ENCODE measurements at regions not wholly inside any gene's neighbourhood (a gene's known extent, or its start where the extent isn't known, plus 50 kb on each side); places are given as distances from the start of the nearest gene placed in this dataset.

GRCh38 chr20:60244373-60245146 lies 286.3 kb downstream of the CDH26 start:
- CTCF ChIA-PET = interaction anchor here (1.2 to 1.8 kb wide), 3 partner anchors 19 to 34 kb away, joined by 4 to 10 read pairs (median 4); no protein-coding TSS in a partner anchor
- no peaks in the 10 kb centered on the region for H3K36me3 ChIP-seq (ENCODE audit: control insufficient read depth in 2 of 2, insufficient read depth in 1 of 2, low read length in 2 of 2)
- no peak overlapping the region for H3K4me3 ChIP-seq (ENCODE audit: low read depth, low read length)
- no peaks in the 10 kb centered on the region for H3K4me1 ChIP-seq (ENCODE audit: control insufficient read depth, insufficient read depth, low read length)
- TF ChIP-seq, protein P1, sequence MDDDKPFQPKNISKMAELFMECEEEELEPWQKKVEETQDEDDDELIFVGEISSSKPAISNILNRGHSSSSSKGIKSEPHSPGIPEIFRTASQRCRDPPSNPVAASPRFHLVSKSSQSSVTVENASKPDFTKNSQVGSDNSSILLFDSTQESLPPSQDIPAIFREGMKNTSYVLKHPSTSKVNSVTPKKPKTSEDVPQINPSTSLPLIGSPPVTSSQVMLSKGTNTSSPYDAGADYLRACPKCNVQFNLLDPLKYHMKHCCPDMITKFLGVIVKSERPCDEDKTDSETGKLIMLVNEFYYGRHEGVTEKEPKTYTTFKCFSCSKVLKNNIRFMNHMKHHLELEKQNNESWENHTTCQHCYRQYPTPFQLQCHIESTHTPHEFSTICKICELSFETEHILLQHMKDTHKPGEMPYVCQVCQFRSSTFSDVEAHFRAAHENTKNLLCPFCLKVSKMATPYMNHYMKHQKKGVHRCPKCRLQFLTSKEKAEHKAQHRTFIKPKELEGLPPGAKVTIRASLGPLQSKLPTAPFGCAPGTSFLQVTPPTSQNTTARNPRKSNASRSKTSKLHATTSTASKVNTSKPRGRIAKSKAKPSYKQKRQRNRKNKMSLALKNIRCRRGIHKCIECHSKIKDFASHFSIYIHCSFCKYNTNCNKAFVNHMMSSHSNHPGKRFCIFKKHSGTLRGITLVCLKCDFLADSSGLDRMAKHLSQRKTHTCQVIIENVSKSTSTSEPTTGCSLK (tag by site-specific recombination; IDR thresholded peaks at IDR 0.05) = no peak
- no peak for TF ChIP-seq KLF10 (tag by site-specific recombination; IDR thresholded peaks at IDR 0.05)
- TF ChIP-seq BCL11A (tag by site-specific recombination; IDR thresholded peaks at IDR 0.05; ENCODE audit: low read depth) = no peak
- no peak for TF ChIP-seq HOXC10 (CRISPR knock-in tag; IDR thresholded peaks at IDR 0.05)
- no peak for TF ChIP-seq ZNF677 (tag by site-specific recombination; IDR thresholded peaks at IDR 0.05)
- TF ChIP-seq, protein P2, sequence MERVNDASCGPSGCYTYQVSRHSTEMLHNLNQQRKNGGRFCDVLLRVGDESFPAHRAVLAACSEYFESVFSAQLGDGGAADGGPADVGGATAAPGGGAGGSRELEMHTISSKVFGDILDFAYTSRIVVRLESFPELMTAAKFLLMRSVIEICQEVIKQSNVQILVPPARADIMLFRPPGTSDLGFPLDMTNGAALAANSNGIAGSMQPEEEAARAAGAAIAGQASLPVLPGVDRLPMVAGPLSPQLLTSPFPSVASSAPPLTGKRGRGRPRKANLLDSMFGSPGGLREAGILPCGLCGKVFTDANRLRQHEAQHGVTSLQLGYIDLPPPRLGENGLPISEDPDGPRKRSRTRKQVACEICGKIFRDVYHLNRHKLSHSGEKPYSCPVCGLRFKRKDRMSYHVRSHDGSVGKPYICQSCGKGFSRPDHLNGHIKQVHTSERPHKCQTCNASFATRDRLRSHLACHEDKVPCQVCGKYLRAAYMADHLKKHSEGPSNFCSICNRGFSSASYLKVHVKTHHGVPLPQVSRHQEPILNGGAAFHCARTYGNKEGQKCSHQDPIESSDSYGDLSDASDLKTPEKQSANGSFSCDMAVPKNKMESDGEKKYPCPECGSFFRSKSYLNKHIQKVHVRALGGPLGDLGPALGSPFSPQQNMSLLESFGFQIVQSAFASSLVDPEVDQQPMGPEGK (tag by site-specific recombination; IDR thresholded peaks at IDR 0.05) = no peak
- TF ChIP-seq ZSCAN18 (tag by site-specific recombination; IDR thresholded peaks at IDR 0.05) = no peak
- TF ChIP-seq FEZF1 (tag by site-specific recombination; IDR thresholded peaks at IDR 0.05) = no peak
- TF ChIP-seq ZXDB (tag by site-specific recombination; IDR thresholded peaks at IDR 0.05) = no peak
- TF ChIP-seq, protein P3, sequence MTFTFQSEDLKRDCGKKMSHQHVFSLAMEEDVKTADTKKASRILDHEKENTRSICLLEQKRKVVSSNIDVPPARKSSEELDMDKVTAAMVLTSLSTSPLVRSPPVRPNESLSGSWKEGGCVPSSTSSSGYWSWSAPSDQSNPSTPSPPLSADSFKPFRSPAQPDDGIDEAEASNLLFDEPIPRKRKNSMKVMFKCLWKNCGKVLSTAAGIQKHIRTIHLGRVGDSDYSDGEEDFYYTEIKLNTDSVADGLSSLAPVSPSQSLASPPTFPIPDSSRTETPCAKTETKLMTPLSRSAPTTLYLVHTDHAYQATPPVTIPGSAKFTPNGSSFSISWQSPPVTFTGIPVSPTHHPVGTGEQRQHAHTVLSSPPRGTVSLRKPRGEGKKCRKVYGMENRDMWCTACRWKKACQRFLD (tag by site-specific recombination; IDR thresholded peaks at IDR 0.05) = no peak
- TF ChIP-seq, protein P4, sequence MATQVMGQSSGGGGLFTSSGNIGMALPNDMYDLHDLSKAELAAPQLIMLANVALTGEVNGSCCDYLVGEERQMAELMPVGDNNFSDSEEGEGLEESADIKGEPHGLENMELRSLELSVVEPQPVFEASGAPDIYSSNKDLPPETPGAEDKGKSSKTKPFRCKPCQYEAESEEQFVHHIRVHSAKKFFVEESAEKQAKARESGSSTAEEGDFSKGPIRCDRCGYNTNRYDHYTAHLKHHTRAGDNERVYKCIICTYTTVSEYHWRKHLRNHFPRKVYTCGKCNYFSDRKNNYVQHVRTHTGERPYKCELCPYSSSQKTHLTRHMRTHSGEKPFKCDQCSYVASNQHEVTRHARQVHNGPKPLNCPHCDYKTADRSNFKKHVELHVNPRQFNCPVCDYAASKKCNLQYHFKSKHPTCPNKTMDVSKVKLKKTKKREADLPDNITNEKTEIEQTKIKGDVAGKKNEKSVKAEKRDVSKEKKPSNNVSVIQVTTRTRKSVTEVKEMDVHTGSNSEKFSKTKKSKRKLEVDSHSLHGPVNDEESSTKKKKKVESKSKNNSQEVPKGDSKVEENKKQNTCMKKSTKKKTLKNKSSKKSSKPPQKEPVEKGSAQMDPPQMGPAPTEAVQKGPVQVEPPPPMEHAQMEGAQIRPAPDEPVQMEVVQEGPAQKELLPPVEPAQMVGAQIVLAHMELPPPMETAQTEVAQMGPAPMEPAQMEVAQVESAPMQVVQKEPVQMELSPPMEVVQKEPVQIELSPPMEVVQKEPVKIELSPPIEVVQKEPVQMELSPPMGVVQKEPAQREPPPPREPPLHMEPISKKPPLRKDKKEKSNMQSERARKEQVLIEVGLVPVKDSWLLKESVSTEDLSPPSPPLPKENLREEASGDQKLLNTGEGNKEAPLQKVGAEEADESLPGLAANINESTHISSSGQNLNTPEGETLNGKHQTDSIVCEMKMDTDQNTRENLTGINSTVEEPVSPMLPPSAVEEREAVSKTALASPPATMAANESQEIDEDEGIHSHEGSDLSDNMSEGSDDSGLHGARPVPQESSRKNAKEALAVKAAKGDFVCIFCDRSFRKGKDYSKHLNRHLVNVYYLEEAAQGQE (tag by site-specific recombination; IDR thresholded peaks at IDR 0.05) = no peak
- TF ChIP-seq YY1 (tag by site-specific recombination; IDR thresholded peaks at IDR 0.05) = no peak
- TF ChIP-seq, protein P5, sequence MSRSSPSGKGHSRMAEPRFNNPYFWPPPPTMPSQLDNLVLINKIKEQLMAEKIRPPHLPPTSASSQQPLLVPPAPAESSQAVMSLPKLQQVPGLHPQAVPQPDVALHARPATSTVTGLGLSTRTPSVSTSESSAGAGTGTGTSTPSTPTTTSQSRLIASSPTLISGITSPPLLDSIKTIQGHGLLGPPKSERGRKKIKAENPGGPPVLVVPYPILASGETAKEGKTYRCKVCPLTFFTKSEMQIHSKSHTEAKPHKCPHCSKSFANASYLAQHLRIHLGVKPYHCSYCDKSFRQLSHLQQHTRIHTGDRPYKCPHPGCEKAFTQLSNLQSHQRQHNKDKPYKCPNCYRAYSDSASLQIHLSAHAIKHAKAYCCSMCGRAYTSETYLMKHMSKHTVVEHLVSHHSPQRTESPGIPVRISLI (tag by site-specific recombination; IDR thresholded peaks at IDR 0.05) = no peak
- TF ChIP-seq ZNF596 (tag by site-specific recombination; IDR thresholded peaks at IDR 0.05) = no peak
- no peak for TF ChIP-seq ZBTB48 (tag by site-specific recombination; IDR thresholded peaks at IDR 0.05)
- TF ChIP-seq ZBTB1 (tag by site-specific recombination; IDR thresholded peaks at IDR 0.05) = no peak
- TF ChIP-seq HOXA7 (CRISPR knock-in tag; IDR thresholded peaks at IDR 0.05; ENCODE audit: borderline replicate concordance) = no peak
- H3K27ac ChIP-seq (ENCODE audit: extremely low read depth, low read depth, low read length) = no peak overlapping the region
- POLR2A ChIA-PET = no interaction called here
- H3K9me3 ChIP-seq (ENCODE audit: control insufficient read depth, insufficient read depth, low read depth, low read length) = no peaks in the 10 kb centered on the region

Data from HEK293 (cell line).